Stromal cell of bone marrow (primary cell): ENCODE measurements at regions not wholly inside any gene's neighbourhood (a gene's known extent, or its start where the extent isn't known, plus 50 kb on each side); places are given as distances from the start of the nearest gene placed in this dataset.

ENCODE experiments used
- DNase-seq: peaks from one replicate; pipeline ENCODE4 v3.0.0-alpha.2; 2012; ENCODE audit warnings: low read depth

DNA sequence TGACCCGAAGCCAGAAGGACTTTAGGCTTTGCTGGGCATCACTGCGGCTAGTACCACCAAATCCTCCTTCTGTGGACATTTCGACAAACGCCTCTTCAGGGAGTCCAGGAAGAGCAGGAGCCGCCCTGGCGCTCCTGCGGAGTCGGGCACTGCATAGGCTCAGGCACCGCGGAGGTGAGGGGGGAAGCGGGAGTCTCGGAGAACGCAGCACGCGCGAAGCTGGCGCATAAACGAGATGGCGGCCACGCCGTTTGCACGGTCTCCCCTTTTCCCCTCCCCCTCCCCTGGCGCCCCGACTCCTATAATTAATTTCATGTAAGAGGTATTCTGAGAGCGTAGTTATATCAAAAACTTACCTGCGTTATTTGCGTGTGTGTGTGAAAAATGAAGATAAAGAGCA, 137.8 kb upstream of the GAS1 start:
- no peak for DNase-seq

DNA sequence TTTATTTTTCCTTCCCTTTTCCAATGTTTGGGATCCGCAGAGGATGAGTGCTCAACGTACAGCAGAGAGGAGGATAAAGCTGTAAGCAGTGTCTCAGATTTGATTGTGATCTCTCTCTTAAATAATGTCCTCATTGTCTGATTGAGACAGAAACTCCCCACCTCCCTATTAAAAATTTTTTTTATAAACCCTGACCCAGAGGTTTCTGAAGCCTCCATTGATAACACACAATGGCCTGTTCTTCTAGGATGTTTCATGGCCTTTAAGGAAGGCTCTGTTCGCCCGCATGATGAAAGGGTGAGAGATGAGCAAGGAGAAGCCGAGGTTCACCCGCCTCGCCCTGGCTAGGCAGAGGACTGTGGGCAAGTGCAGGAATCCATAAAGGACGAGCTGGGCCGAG, 138.2 kb upstream of the GAS1 start:
- DNase-seq = no peak

DNA sequence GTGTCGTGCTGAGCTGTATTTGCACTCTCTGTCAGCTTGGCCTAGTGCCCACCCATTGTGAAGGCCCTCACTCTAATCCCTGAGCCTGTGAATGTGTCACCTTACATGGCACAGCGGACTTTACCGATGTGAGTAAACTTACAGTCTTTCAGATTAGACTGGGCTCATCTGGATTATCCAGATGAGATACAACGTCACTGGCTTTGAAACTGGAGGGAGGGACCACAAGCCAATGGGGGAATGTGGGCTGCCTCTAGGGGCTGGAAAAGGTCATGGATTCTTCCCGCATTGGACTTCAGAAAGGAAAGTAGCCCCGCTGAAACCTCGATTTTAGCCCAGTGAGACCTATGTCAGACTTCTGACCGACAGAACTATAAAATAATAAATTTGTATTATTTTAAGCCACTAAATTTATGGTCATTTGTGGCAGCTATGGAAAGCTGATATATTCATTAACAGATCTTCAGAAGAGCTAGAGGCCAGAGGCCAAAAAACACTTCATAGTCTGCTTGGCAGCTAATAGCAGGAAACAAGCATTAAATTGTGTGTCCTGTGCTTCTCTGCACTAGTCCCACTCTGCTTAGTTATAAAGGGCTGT, 139.0 kb upstream of the GAS1 start:
- DNase-seq = no peak

DNA sequence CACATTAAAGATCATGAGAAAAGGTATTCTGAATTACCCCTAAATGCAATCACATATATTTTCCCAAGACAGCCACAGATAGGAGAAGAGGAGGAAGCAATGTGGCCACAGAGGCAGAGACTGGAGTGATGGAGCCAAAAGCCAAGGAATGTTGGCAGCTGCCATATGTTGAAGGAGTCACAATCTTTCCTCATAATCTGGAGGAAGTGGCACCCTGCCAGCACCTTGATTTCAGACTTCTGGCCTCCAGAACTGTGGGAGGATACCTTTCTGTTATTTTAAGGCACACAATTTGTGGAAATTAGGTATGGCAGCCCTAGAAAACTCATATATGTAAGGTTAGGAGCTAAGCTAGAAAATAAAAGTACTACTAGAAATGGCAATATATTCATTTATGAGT, 139.9 kb upstream of the GAS1 start:
- no peak for DNase-seq

DNA sequence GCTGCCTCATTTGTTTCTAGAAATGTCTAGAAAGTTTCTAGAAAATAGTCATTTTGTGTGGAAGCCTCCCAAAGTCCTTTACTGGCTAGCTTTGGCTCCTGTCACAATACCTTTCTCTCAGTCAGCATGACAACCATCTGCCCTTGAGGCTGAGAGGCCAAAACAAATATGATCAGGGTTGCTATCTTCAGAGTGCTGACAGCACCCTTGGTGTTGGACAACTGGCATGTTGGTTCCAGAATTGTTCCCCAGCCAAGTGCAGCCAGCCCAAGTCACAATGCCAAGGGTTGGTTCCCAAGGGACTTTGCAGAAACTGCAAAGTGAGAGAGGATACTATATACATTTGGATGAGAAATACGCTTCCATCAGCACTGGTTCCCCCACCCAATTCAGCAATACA, 140.9 kb upstream of the GAS1 start:
- DNase-seq = no peak

DNA sequence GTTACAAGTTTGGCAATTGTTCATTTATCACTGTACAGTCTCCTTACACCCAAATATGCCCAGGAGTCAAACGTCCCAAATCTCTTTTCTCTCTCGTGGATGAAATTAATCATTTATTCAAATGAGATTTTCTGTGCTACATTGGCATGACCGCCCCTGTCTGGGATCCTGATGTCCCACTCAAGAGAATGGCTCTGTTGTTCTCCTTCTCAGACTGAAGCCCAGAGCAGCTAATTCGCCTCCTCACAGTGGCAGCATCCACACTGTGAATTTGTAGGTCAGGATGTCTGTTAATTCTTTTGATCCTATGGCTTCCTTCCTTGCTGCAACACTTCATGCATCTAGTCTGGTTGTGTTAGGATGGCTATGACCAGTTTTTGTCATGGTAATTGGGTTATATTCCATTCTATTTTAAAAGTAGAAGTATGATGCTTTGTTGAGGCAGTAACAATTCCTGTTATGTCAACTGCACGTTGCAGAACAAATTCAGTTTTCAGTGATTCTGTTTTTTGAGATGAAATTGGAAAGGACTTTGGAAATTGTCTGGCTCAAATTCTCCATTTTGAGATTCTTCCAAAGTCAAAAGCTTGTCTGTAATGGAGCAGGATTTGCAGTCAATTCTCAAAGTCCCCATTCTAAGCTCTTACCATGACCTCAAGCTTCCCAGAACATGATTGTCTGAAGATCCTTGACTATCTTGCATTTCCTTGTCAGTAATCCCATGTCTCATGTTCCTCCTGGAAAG, 141.5 kb upstream of the GAS1 start:
- DNase-seq = no peak

DNA sequence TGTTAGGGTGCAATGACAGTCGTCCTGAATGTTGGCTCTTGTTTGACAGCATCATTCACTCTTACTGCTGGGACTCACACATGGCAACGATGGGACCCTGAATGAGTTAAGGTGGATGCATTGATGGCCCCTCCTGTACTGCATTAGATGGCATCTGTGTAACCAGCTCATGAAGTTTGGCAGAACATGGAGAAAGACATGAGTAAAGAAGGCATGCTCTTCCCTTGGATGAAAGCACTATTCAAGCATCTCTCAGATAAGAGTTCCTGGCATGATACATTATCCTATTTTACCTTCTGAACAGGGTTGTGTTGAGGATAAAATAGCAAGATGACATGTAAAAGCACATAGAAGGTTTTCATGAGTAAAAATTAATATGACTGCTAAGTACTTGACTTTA, 142.2 kb upstream of the GAS1 start:
- no peak for DNase-seq

DNA sequence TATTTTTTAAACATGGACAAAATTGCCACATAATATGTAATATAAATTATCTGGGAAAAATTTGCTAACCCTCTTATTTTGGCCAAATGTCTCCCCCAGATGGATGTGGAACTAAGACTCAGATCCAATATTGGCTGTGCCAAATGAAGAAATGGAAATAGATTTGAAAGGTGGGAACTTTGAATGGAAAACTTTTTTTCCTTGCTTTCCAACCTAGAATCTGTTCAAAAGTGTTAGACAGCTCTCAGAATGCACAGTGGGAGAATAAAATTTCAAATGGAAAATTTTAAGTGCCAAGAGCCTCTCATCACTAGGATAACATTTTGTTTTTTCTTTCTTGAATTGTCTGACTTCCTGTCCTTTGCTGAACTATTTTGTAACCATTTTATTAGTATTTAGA, 142.6 kb upstream of the GAS1 start:
- DNase-seq = no peak

DNA sequence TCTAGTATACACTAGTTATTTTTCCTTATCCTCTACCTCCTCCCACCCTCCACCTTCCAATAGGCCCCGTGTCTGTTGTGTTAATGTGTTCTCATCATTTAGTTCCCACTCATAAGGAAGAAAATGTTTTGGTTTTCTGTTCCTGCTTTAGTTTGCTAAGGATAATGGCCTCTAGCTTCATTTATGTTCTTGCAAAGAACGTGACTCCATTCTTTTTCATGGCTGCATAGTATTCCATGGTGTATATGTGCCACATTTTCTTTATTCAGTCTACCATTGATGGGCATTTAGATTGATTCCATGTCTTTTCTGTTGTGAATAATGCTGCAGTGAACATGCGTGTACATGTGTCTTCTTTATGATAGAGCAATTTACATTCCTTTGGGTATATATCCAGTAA, 146.5 kb upstream of the GAS1 start:
- DNase-seq = no peak

DNA sequence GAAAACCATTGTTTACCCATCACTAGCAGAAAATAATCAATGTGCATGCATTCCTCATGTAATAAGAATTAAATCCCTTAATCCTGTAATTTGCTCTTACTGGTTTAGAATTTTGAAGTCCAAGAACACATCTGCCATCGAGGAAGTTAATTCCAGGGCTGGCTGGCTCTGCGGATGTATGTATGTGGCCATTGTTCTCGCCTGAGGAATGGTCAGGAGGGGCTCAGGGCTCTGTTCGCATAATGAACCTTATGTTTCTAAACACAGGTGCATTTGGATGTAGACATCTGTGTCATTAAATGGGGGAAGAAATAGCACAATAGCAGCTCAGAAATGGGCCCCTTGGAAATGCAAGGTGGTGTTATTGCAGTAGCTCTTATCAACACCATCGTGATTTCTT, 148.6 kb upstream of the GAS1 start:
- DNase-seq = no peak

DNA sequence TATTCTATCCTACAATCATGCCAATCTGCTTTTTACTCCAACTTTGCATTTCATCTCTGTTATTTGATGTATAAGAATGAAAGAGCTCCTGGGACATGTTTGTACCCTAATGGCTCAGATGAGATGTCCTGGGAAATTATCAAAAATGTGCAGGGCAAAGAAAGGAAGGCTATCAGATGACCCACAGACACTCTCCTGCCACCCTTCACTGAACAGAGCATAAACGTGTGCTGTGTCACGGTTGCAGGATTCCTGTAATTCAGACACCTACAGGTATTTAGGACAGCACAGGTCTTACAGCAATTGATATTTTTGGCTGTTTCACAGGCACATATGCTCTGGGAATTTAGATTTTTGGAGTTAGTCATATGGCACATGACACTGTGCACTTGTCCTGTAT, 149.2 kb upstream of the GAS1 start:
- no peak for DNase-seq

DNA sequence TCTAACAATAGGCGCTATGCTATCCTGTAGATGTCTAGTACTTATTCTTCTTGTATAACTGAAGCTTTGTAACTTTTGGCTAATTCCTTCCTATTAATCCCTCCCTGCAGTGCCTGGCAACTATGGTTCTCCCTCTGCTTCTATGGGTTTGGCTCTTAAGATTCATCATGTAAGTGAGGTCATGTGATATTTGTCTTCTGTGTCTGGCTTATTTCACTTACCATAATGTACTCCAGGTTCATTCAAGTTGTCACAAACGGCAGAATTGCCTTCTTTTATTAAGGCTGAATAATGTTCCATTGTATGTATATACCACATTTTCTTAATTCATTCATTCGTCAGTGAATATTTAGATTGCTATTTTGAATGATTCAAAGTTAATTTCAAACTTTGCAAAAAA, 149.9 kb upstream of the GAS1 start:
- DNase-seq = no peak

DNA sequence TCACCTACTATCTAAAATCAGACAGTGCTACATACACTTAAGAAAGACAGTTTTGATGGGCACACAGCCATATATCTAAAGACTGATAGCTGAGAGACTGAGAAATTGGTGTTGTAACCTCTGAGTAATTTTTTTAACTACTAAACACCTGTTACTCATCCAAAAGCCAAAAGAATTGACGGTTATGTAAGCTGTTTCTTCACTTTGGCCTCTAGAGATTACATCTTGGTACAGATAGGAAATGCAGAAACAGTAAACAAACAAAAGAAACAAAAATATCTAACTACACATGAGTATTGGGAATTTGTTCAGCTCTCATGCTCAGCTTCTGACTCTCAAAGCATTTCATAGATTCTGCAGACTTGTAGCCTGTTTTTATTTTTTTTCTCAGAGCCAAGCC, 152.1 kb upstream of the GAS1 start:
- DNase-seq = no peak

DNA sequence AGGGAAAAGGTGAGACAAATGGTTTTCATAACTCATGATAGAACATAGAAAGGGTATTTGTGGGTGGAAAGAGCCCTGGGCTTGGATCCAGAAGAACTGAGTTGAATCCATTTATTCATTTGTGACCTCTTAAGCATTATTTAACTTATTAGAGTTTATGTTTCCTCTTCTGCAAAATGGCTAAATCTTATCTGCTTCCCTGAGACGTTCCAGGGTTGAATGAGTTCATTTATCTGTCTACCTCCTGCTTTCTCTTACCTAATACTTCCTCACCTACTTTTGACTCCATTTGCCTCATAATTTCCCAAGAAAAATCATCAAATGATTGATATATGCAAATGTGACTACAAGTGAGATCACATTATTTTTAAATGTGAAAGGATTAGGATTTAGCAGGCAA, 152.7 kb upstream of the GAS1 start:
- no peak for DNase-seq

DNA sequence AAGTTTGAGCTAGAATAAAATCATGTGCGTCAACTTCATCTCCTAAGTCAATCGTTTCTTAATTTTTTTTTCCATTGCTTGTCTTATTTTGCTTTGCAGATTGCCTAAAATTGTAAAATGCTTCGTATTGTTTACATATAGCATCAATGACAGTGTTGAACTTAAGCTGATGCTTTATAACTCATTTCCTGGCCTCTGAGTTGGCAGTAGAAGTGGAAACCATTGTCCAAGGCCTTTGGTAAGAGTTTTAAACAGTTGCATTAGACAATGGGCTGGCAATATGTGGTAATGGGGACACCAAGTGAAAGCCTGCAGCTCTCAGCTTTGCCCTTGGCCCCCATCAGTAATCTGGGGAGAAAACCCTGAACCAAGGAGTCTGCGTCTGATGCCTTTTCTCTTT, 154.8 kb upstream of the GAS1 start:
- DNase-seq = no peak

DNA sequence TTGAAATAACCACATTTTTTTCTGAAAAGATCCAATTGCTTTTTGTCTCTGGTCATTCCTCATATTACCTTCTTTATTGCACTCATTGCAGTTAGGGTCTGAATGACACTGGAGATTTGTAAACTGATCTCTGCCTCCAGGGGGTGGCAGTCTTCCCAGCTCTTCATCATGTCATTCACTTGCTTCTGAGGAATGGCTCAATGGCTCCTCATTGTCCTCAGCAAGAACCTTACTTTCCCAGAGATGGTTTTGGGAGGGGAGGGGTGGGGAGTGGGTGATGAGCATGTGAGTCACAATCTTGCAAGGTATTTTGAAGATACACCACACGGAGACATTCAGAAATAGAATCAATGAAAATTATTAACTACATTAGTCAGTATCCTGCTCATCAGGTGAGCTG, 159.8 kb upstream of the GAS1 start:
- DNase-seq = no peak

DNA sequence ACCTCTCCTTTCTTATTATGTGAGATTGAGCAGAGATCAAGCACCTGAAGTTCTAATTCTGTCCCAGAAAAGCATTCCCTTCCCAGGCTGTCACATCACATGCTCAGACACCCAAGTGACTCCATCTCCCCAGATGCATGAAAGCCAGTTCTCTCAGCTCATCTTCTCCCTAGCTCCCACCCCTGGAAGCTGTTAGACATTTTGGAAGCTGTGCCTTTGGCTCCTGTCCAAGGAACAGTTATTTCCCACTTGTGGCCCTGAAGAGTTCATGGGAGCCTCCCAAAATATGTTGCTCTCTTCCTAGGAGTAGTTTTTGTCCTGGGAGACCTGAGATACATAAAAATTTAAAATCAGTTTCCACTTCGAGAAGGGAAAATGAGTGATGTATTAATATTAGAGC, 161.4 kb upstream of the GAS1 start:
- DNase-seq = no peak

DNA sequence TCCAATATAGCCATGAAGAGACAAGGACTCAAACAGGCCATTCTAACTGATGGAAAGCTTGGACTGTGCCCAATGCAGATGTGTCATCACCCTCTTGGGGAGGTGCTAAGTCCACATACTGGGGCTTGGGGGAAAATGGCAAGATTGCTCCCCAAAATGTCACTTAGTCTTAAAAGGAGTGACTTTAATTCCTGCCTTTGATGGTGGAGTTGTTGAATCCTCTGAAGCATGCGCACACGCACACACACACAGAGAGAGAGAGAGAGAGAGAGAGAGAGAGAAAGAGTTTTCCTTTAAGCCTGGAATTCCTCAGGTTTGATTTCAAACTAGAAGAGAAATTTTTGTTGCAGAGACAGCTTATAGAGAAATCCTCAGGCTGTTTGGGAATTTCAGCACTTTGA, 161.9 kb upstream of the GAS1 start:
- DNase-seq = no peak

DNA sequence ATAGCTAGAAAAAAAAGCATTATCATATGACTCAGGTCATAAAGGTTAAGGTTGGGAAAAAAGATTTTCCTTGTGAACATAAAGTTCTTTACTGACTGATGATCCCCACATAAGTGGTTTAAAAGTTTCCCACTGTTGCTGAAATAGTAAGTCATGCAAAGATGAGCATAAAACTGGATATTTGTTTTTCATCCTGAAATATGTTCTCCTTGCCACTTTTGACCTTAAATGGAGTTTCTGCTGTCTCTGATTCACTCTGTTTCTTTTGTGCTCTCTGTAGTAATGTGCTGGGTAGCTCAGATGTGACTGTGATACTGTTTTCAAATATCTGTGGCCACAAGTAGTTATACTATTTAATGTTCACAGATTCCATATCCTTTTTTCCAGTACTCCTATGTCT, 162.5 kb upstream of the GAS1 start:
- peak; percentile 66 for DNase-seq

DNA sequence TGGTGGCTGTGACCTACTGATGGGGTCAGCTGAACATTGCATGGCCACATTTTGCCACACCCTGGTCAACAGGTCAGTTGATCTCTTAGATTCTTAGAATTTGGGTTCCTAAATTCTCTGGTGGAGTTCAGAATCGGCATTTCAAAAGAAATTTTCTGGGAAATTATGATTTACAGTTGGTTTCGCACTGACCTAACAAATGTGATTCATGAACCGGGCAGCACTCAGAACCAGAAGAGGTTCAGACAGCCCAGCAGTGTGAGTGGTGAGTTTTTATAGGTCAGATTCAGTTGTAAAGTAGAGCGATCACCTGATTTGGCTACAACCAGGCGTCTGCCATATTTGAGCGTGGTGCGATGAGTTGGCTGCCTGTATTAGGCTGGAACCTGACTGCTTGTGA, 163.7 kb upstream of the GAS1 start:
- no peak for DNase-seq

DNA sequence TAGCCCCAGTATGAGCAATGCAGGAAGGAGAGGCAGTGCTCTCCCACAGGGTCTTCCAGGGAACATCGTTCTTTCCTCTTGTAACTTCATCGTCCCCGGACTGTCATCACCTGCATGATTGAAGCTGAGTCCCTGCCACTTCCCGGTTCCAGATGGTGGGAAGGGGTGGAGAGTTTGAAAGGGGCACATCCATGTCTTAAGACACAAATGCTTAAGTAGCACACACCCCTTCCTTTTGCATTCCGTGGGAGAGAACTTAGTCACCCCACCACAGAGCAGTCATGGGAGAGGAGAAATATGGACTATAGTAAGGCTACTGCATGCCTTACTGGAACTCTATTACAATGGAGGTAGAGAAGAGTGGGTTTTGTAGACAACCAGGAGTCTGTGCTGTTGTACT, 165.3 kb upstream of the GAS1 start:
- no peak for DNase-seq

DNA sequence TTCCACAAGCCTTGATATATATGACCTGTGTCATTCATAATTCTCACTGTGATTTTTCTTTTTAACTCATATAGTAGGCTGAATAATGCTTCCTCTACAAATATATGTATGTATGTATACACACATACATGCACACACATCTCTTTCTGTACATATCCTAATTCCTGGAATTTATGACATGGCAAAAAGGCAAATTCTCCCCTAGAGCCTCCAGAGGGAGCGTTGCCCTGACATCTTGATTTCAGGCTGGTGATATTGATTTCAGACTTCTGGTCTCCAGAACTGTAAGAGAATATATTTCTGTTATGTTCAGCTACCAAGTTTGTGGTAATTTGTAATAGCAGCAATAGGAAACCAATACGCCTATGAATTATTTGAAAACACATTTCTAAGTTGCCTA, 166.6 kb upstream of the GAS1 start:
- no peak for DNase-seq

DNA sequence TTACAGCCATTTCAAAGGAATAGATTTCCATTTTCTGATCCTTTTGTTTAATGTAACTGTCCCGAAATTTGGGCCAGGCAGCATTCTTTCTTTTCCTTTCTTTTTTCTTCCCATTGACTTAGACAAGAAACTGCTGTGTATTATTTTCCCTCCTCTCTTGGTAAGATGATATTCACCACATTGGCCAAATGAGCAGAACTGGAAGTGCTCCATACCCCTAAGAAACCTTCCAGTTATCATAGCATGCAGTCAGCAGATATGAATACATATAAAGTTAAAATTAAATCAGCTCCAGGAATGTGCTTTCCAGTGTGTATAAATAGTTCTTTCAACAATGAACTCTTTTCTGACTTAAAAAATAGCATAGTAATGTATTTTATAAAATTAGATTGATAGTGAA, 168.5 kb upstream of the GAS1 start:
- DNase-seq = peak; percentile 81

DNA sequence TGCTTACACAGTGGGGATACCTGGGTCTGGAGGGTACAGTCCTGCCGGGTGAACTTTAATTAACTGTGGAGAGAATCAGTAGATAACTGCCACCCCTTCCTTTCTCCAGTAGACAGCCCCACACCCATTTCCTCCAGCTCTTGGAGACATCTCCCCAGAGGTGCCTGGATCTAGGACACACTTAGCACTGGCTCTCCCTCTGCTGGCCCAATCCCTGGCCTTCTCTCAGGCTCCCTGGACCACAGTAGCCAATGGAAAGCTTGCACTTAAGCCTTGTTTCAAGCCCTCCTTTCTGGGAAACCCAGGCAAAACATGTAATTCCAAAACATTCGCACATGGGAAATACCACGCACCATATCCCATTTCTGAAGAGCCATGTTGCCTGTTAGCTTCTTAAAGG, 169.2 kb upstream of the GAS1 start:
- DNase-seq = no peak
